ENCODE measurements at regions not wholly inside any gene's neighbourhood (a gene's known extent, or its start where the extent isn't known, plus 50 kb on each side); places are given as distances from the start of the nearest gene placed in this dataset.
"Not testable (repeated sequence)": the region's sequence is repeated elsewhere in the genome, so short reads cannot be mapped to it uniquely, and the experiment has no call there.

DNA sequence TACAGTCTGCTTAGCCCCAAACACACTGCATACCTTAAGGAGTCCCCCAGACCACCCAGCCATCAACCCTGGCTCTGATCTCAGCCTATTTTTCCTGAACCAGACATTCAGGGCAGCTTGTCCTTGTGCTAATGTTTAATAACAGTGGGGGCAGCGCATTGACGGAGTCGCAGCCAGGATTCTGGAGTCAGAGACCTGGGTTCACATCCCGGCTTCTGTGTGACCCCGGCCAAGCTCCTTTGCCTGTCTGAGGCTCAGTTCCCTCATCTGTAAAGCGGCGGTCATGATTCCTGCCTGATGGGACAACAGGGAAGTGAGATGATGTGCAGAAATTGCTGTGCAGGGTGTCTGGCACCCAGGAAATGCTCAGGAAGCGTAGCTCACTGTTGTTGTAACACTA is 63.1 kb downstream of the MATN1 start:
- TF ChIP-seq GATA1 (IDR thresholded peaks at IDR 0.05; ENCODE audit: low read depth, low read length), result no peak
- DNase-seq, result no peak

DNA sequence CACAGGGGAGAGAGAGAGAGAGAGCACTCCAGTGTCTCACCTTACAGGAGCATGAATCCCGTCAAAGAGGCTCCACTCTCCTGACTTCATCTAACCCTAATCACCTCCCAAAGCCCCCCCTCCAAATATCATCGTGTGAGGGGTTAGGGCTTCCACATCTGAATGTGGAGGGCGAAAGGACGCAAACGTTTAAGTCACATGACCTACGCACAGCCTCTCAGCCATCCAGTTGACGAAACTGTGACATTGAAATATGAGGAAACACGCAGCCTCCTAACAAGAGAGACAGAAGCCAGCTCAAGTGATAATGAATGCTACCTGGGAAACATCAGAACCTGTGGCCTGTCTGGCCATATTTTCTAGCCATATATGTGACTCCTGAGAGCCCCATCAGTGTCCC is 63.7 kb downstream of the MATN1 start:
- TF ChIP-seq POLR2A (IDR thresholded peaks at IDR 0.05; ENCODE audit: low read length) (no peak), GATA1 (IDR thresholded peaks at IDR 0.05; ENCODE audit: low read depth, low read length) (no peak)
- DNase-seq, result no peak

DNA sequence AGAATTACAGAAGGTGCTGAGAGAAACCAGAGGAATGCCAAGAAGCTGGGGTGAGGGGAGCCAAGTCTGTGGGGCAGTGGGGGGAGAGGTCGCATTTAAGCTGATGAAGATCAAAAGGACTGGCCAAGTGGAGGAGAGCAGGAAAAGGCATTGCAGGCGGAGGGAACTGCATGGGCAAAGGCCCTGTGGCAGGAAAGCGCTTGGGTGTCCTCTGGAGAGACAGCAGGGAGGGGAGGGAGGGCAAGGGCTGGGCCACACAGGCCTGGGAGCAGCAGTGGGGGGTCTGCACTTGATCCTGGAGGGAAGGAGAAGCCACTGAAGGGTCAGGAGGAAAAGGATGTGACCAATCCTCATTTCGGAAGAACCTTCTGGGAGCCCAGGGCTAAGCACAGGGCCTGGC is 65.0 kb downstream of the MATN1 start:
- DNase-seq, result not testable (repeated sequence)

DNA sequence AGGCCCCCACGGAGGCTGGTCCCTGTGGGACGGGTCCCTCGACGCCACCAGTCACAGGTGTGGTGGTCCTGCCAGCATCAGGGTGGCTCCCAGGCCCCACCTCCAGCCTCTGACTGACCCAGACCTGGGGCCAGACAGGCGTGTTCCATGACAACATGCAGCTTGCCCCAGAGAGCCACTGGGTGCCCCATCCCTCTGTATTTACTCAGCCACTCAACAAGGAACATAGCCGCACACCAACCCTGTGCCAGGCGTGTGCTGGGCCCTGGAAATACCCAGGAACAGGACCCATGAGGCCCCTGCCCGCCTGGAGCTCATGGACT is 65.4 kb downstream of the MATN1 start:
- no peak for DNase-seq
- TF ChIP-seq GATA1 (IDR thresholded peaks at IDR 0.05; ENCODE audit: low read depth, low read length), result no peak
- TF ChIP-seq POLR2A (IDR thresholded peaks at IDR 0.05; ENCODE audit: low read length), result no peak

GRCh38 chr1:30657131-30658013 is 66.0 kb downstream of the MATN1 start:
- DNase-seq, result no peak
- no peak for TF ChIP-seq GATA1 (IDR thresholded peaks at IDR 0.05; ENCODE audit: low read depth, low read length)
- TF ChIP-seq POLR2A (IDR thresholded peaks at IDR 0.05; ENCODE audit: low read length), result no peak

DNA sequence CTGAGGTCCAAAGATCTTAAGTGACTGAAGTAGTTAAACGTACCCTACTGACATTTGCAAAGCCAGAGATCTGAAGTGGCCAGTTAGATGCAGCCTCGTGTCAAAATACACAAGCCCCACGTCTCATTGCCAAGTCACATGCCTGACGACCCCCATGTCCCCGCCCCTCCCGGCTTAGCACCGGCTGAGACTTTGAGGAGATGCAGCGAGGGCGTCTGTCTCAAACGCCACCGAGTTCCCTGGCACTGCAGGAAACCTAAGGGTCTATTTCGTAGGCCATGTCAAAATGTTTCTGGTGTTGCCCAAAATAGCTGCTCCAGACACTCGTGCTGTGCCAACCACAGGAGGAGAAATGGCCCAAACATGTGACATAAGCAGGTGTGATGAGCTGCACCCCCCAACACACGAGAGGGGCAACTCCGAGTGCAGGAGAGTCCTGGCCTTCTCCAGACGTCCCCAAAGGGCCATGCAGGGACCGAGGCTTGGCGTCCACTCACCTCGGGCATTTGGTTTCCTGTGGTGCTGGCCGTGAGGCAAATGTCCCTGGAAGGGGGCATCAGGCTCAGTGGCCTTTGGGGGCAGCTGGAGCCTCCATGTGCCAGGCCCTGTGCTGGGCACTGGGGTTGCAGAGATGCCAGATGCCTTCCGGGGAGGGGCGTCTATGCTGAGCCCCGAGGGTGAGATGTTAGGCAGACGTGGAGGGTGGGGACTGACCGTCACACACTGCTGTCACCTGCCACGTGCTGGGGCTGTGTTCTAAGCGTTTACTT is 67.0 kb downstream of the MATN1 start:
- DNase-seq, result no peak
- TF ChIP-seq GATA1 (IDR thresholded peaks at IDR 0.05; ENCODE audit: low read depth, low read length) (no peak), POLR2A (IDR thresholded peaks at IDR 0.05; ENCODE audit: low read length) (no peak)

GRCh38 chr1:30655672-30656071 is 67.7 kb downstream of the MATN1 start:
- TF ChIP-seq POLR2A (IDR thresholded peaks at IDR 0.05; ENCODE audit: low read length), result no peak
- no peak for TF ChIP-seq GATA1 (IDR thresholded peaks at IDR 0.05; ENCODE audit: low read depth, low read length)

DNA sequence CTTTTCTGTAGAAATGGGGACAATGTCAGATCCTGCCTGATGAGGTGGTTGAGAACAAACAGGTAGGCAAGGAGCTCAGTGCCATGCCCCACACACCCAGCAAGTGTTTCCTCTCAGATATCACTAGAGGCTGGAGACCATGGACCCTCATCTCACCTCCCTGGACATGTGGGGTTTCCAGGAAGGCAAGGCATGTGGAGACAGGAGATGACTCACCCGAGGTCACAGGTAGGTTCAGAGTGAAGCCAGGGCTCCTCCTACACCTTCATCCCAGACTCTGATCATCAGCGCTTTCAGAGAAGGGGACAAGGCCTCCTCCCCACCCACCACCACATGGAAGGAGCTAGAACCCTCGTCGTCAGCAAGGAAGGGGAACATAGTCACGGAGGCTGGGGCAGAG is 69.2 kb downstream of the MATN1 start:
- TF ChIP-seq POLR2A (IDR thresholded peaks at IDR 0.05; ENCODE audit: low read length) (no peak), GATA1 (IDR thresholded peaks at IDR 0.05; ENCODE audit: low read depth, low read length) (no peak)
- DNase-seq, result no peak

More at GRCh38 chr1:30655672-30656071, 67.7 kb downstream of the MATN1 start:
- no peak for DNase-seq

- TF ChIP-seq GATA1 (IDR thresholded peaks at IDR 0.05; ENCODE audit: low read depth, low read length) (no peak), POLR2A (IDR thresholded peaks at IDR 0.05; ENCODE audit: low read length) (no peak)
- DNase-seq, result no peak
Measured at GRCh38 chr1:30652152-30652841, 71.1 kb downstream of the MATN1 start.

- not testable (repeated sequence) for DNase-seq
Measured at GRCh38 chr1:30651395-30651794, 72.0 kb downstream of the MATN1 start.

- TF ChIP-seq GATA1 (IDR thresholded peaks at IDR 0.05; ENCODE audit: low read depth, low read length), result no peak
- TF ChIP-seq POLR2A (IDR thresholded peaks at IDR 0.05; ENCODE audit: low read length), result no peak
Measured at GRCh38 chr1:30650968-30651320, 72.4 kb downstream of the MATN1 start.

GRCh38 chr1:30650038-30650967 is 73.1 kb downstream of the MATN1 start:
- DNase-seq, result no peak
- TF ChIP-seq POLR2A (IDR thresholded peaks at IDR 0.05; ENCODE audit: low read length), result no peak
- no peak for TF ChIP-seq GATA1 (IDR thresholded peaks at IDR 0.05; ENCODE audit: low read depth, low read length)

More at GRCh38 chr1:30650968-30651320, 72.4 kb downstream of the MATN1 start:
- DNase-seq, result no peak

- DNase-seq, result no peak
- TF ChIP-seq GATA1 (IDR thresholded peaks at IDR 0.05; ENCODE audit: low read depth, low read length) (no peak), POLR2A (IDR thresholded peaks at IDR 0.05; ENCODE audit: low read length) (no peak)
Measured at GRCh38 chr1:30649321-30649991, 73.9 kb downstream of the MATN1 start.

Data from erythroblast (primary cell).